ENCODE measurements at regions not wholly inside any gene's neighbourhood (a gene's known extent, or its start where the extent isn't known, plus 50 kb on each side); places are given as distances from the start of the nearest gene placed in this dataset.

DNA sequence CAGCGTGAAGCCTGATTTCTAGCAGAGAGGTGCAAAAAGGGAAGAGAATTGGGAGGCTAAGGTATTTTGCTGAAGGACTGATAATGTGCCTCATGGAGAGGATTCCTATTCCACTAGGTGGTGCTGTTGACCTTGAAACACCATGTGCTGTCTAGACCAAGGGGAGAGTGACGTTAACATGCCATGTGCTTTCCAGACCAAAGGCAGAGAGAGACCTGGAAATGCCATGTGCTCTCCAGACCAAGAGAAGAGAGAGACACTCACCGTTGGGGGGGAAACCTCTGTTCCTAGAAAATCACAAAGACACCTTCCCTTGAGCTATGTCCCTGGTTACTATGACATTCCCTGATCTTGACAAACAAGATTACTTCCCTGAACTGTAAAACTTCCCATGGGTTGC, 286.0 kb upstream of the TUSC1 start:
- TF ChIP-seq, protein P1, sequence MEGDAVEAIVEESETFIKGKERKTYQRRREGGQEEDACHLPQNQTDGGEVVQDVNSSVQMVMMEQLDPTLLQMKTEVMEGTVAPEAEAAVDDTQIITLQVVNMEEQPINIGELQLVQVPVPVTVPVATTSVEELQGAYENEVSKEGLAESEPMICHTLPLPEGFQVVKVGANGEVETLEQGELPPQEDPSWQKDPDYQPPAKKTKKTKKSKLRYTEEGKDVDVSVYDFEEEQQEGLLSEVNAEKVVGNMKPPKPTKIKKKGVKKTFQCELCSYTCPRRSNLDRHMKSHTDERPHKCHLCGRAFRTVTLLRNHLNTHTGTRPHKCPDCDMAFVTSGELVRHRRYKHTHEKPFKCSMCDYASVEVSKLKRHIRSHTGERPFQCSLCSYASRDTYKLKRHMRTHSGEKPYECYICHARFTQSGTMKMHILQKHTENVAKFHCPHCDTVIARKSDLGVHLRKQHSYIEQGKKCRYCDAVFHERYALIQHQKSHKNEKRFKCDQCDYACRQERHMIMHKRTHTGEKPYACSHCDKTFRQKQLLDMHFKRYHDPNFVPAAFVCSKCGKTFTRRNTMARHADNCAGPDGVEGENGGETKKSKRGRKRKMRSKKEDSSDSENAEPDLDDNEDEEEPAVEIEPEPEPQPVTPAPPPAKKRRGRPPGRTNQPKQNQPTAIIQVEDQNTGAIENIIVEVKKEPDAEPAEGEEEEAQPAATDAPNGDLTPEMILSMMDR (conservative IDR thresholded peaks at IDR 0.05; ENCODE audit: low read depth, low read length), result peak; percentile 48
- peak; percentile 61 for DNase-seq (ENCODE audit: low read depth)
- no peak overlapping the region for H3K4me3 ChIP-seq (ENCODE audit: low read depth, low read length)

DNA sequence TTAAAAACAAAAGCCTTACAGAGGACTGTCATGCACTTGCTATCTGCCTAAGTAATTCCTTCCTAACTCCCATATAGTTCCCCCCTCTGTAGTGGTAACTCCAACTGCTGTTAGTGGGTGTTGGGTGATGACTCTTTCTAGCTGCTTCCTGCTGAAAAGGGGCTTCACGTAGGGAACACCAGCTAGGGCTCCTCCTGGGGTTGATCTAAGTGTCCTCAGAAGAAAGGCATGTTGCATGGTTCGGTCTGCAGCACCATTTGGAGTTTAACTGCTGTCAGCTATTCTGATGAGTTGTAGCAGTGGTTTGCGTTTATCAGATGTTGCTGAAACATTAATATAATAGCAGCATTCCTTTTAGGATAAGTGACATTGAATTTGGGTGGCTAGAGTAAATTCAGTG, 281.9 kb upstream of the TUSC1 start:
- no peak for DNase-seq (ENCODE audit: low read depth)
- H3K4me3 ChIP-seq (ENCODE audit: low read depth, low read length), result no peak overlapping the region
- TF ChIP-seq, protein P1 (conservative IDR thresholded peaks at IDR 0.05; ENCODE audit: low read depth, low read length), result no peak

DNA sequence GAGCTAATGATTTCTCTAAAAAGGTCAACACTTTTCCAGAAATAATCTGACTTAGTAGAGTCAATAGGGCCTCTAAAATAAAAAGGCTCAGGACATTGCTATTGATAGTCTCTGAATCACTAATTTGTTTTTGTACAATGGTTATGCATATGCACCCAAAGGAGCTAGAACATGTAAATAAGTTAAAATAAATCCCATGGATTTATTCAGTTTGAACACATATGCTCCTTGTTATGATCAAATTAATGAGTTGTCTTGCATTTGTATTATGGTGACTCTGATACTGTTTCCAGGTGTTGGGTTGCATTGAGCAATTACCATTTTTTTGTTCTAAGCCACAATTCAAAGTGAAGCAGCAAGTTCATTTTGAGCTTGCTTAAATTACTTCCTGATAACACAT, 276.0 kb upstream of the TUSC1 start:
- no peak for DNase-seq (ENCODE audit: low read depth)
- no peak overlapping the region for H3K4me3 ChIP-seq (ENCODE audit: low read depth, low read length)
- TF ChIP-seq, protein P1 (conservative IDR thresholded peaks at IDR 0.05; ENCODE audit: low read depth, low read length), result no peak

DNA sequence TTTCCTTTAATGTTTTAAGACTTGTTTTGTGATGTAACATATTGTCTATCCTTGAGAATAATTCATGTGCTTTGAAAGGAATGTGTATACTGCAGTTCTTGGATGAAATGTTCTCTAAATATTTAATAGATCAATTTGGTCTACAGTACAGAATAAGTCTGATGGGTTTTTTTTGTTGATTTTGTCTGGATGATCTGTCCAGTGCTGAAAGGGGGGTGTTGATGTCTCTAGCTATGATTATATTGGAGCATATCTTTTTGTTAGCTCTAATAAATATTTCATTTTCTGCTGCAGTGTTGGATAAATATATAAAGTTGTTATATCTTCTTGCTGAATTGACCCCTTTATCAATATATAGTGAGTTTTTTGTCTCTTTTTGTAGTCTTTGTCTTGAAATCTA, 269.9 kb upstream of the TUSC1 start:
- DNase-seq (ENCODE audit: low read depth), result no peak
- TF ChIP-seq, protein P1 (conservative IDR thresholded peaks at IDR 0.05; ENCODE audit: low read depth, low read length), result no peak
- H3K4me3 ChIP-seq (ENCODE audit: low read depth, low read length), result no peak overlapping the region

DNA sequence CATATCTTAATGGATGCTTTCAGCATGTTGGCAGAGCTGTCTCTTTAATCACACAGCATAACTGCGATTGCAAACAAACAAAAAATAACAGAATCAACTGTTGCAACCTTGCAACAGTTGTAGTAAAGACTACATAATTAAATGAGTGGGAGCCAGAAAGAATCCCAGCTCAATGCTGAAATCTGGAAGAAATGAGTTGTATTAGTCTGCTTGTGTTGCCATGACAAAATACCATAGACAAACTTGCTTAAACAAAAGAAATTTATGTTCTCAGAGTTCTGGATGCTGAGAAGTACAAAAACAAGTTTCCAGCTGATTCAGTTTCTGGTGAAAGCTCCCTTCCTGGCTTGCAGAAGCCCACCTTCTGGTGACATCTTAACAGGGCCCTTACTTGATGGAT, 260.9 kb upstream of the TUSC1 start:
- no peak for DNase-seq (ENCODE audit: low read depth)
- TF ChIP-seq, protein P1 (conservative IDR thresholded peaks at IDR 0.05; ENCODE audit: low read depth, low read length), result no peak
- H3K4me3 ChIP-seq (ENCODE audit: low read depth, low read length), result no peak overlapping the region

DNA sequence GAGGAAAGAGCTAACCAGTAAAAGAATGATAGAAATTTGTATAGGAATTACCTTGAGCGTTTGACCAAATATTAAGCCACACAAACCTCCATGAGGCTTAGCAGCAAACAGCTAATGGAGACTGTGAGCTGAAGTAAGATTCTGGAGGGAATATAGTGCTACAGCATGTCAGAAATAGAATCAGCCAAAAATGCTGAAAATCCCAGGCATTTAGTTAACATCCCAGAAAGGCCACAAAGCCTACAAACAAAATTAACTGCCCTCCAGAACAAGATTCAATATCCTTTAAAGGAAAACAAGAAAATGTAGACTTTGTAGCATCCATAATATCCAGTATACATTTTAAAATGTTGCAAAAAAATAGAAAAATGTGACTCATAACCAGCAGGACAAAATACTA, 257.8 kb upstream of the TUSC1 start:
- no peak overlapping the region for H3K4me3 ChIP-seq (ENCODE audit: low read depth, low read length)
- DNase-seq (ENCODE audit: low read depth), result no peak
- TF ChIP-seq, protein P1 (conservative IDR thresholded peaks at IDR 0.05; ENCODE audit: low read depth, low read length), result no peak

DNA sequence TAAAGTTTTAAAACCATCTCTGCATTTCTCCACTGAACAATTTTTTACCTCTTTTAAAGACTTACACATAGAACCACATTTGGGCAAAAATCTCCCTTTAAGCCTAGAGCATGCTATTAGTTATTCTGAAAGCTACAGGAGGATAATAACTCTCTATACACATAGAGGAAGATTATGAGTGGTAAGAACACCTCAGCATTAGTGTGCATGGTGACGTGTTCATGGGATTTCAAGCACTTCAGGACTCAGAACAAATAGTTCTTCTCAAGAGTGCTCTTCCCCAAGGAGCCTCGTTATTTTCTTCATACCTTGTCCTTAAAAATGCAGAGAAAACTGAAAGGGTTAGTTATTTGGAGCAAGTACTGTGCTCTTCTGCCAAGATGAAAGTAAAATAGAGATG, 256.9 kb upstream of the TUSC1 start:
- H3K4me3 ChIP-seq (ENCODE audit: low read depth, low read length), result no peak overlapping the region
- DNase-seq (ENCODE audit: low read depth), result no peak
- TF ChIP-seq, protein P1 (conservative IDR thresholded peaks at IDR 0.05; ENCODE audit: low read depth, low read length), result no peak

Measured in choroid plexus epithelial cell (primary cell).